OCI-LY1 (cell line): ENCODE measurements at regions not wholly inside any gene's neighbourhood (a gene's known extent, or its start where the extent isn't known, plus 50 kb on each side); places are given as distances from the start of the nearest gene placed in this dataset.

Experiments used
- H2AFZ ChIP-seq: fragments of 200-600 bp; sonication (generic), shearing (Covaris generic); 2 replicates; pipeline ENCODE4 v1.6.0; 2014; ENCODE audit warnings: antibody characterized with exemption, mild to moderate bottlenecking, low read length
- H3F3A ChIP-seq: fragments of 200-600 bp; sonication (generic), shearing (Covaris generic); 2 replicates; pipeline ENCODE4 v1.6.0; 2014; ENCODE audit warnings: mild to moderate bottlenecking, antibody characterized with exemption, low read length, moderate library complexity; ENCODE audit not compliant: insufficient read depth
- H3K27ac ChIP-seq: fragments of 200-600 bp; sonication (generic); 2 replicates; pipeline ENCODE4 v1.5.1; 2014; ENCODE audit warnings: low read length, mixed run types, mild to moderate bottlenecking, low read depth; ENCODE audit not compliant: poor library complexity, severe bottlenecking
- H3K27me3 ChIP-seq: fragments of 200-600 bp; sonication (generic); 2 replicates; pipeline ENCODE4 v1.6.0; 2014; ENCODE audit warnings: antibody characterized with exemption, mild to moderate bottlenecking, low read length, moderate library complexity; ENCODE audit not compliant: insufficient read depth
- H3K36me3 ChIP-seq: fragments of 200-600 bp; sonication (generic); 2 replicates; pipeline ENCODE4 v1.6.1; 2014; ENCODE audit warnings: mild to moderate bottlenecking, antibody characterized with exemption, low read length, moderate library complexity, mixed read lengths; ENCODE audit not compliant: insufficient read depth
- H3K4me1 ChIP-seq: fragments of 200-600 bp; sonication (generic); 2 replicates; pipeline ENCODE4 v1.5.1; 2014; ENCODE audit warnings: mild to moderate bottlenecking, low read length, moderate library complexity; ENCODE audit not compliant: insufficient read depth, severe bottlenecking
- H3K4me2 ChIP-seq: fragments of 200-600 bp; sonication (generic), shearing (Covaris generic); 2 replicates; pipeline ENCODE4 v1.6.1; 2014; ENCODE audit warnings: low read length
- H3K4me3 ChIP-seq: fragments of 200-600 bp; sonication (generic); 2 replicates; pipeline ENCODE4 v1.5.1; 2014; ENCODE audit warnings: low read length, low read depth, mild to moderate bottlenecking, mixed read lengths; ENCODE audit not compliant: poor library complexity, severe bottlenecking
- H3K79me2 ChIP-seq: fragments of 200-600 bp; shearing (Covaris generic); 2 replicates; pipeline ENCODE4 v1.6.1; 2016; ENCODE audit warnings: mixed run types, low read length, mixed read lengths; ENCODE audit not compliant: insufficient read depth
- H3K9ac ChIP-seq: fragments of 200-600 bp; sonication (generic), shearing (Covaris generic); 2 replicates; pipeline ENCODE4 v1.6.1; 2014; ENCODE audit warnings: mild to moderate bottlenecking, low read length, mixed read lengths
- H3K9me2 ChIP-seq: fragments of 200-600 bp; sonication (generic), shearing (Covaris generic); 2 replicates; pipeline ENCODE4 v1.6.1; 2014; ENCODE audit warnings: low read depth, mild to moderate bottlenecking, low read length, mixed read lengths
- H3K9me3 ChIP-seq: fragments of 200-600 bp; shearing (Covaris generic); 2 replicates; pipeline ENCODE4 v1.6.1; 2014; ENCODE audit warnings: low read length, mixed read lengths
- H4K20me1 ChIP-seq: fragments of 200-600 bp; sonication (generic), shearing (Covaris generic); 2 replicates; pipeline ENCODE4 v1.6.0; 2016; ENCODE audit warnings: mild to moderate bottlenecking, low read length; ENCODE audit not compliant: insufficient read depth
- EZH2 ChIP-seq: fragments of 200-600 bp; sonication (generic), shearing (Covaris generic); IDR thresholded peaks from 2 replicates; pipeline ENCODE4 v1.8.0; 2017; ENCODE audit warnings: borderline replicate concordance, mixed run types, mild to moderate bottlenecking, antibody characterized with exemption, low read length, moderate library complexity, mixed read lengths
- TF ChIP-seq, protein P1 (sequence below): fragments of 200-600 bp; sonication (generic), shearing (Covaris generic); IDR thresholded peaks from 2 replicates; pipeline ENCODE4 v1.5.1; 2017; ENCODE audit warnings: mild to moderate bottlenecking, antibody characterized with exemption, low read length, moderate library complexity, mixed read lengths

GRCh38 chr21:25385341-25385740 is 221.9 kb downstream of the MRPL39 start:
- Histone ChIP-seq H3K9ac (no peak overlapping the region), H3K4me2 (no peak overlapping the region), H3F3A (no peaks in the 10 kb centered on the region), H3K27me3 (no peaks in the 10 kb centered on the region), H3K79me2 (no peaks in the 10 kb centered on the region), H3K36me3 (no peaks in the 10 kb centered on the region), H3K27ac (no peak overlapping the region), H3K9me3 (no peaks in the 10 kb centered on the region), H2AFZ (no peak overlapping the region), H3K4me3 (no peak overlapping the region), H3K4me1 (no peaks in the 10 kb centered on the region), H3K9me2 (no peaks in the 10 kb centered on the region), H4K20me1 (no peaks in the 10 kb centered on the region)
- no peak for TF ChIP-seq EZH2
- TF ChIP-seq, protein P1, sequence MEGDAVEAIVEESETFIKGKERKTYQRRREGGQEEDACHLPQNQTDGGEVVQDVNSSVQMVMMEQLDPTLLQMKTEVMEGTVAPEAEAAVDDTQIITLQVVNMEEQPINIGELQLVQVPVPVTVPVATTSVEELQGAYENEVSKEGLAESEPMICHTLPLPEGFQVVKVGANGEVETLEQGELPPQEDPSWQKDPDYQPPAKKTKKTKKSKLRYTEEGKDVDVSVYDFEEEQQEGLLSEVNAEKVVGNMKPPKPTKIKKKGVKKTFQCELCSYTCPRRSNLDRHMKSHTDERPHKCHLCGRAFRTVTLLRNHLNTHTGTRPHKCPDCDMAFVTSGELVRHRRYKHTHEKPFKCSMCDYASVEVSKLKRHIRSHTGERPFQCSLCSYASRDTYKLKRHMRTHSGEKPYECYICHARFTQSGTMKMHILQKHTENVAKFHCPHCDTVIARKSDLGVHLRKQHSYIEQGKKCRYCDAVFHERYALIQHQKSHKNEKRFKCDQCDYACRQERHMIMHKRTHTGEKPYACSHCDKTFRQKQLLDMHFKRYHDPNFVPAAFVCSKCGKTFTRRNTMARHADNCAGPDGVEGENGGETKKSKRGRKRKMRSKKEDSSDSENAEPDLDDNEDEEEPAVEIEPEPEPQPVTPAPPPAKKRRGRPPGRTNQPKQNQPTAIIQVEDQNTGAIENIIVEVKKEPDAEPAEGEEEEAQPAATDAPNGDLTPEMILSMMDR = no peak

DNA sequence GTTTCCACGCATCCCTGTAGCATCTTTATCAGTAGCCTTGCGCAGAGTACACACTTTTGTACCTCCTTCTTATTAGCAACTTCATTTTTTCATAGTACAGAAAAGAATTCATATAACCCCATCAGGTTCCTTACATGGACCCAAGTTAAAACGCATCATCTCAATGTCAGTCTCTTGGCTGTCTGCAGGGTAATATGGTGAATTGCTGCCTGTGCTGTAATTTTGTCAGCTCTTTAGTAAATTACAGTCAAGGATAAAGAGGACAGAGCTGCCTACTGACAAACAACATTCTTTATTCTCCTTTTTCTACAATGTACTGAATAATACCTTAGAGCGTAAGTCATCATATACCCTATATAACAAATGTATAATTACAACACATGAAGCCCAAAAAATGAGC is 222.5 kb downstream of the MRPL39 start:
- H3K9me2 ChIP-seq = no peaks in the 10 kb centered on the region
- no peaks in the 10 kb centered on the region for H3K27me3 ChIP-seq
- no peaks in the 10 kb centered on the region for H4K20me1 ChIP-seq
- no peaks in the 10 kb centered on the region for H3K9me3 ChIP-seq
- H3K36me3 ChIP-seq = no peaks in the 10 kb centered on the region
- no peak overlapping the region for H3K27ac ChIP-seq
- no peak for TF ChIP-seq EZH2
- TF ChIP-seq, protein P1 = no peak
- no peaks in the 10 kb centered on the region for H3K4me1 ChIP-seq
- H3K4me2 ChIP-seq = no peak overlapping the region
- H3F3A ChIP-seq = no peaks in the 10 kb centered on the region
- H3K79me2 ChIP-seq = no peaks in the 10 kb centered on the region
- H3K9ac ChIP-seq = no peak overlapping the region
- H3K4me3 ChIP-seq = no peak overlapping the region
- no peak overlapping the region for H2AFZ ChIP-seq

DNA sequence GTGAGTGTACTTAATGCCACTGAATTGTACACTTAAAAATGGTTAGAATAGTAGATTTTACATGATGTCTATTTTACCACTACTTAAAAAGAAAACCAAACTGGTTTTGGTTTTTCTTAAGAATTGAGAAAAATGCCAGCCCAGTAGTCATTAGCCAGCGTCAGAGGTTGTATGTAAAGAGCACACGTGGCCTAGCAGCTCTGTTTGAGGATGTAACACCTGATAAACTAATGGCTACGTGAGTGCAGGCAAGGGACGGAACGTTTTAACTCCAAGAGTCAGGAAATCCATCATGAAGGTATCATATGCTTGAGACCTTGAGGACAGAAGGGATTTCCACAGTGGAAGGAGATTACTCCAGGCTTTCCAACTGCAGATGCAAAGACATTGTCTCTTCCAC is 223.7 kb downstream of the MRPL39 start:
- TF ChIP-seq EZH2 = no peak
- TF ChIP-seq, protein P1 = no peak
- no peaks in the 10 kb centered on the region for H4K20me1 ChIP-seq
- H2AFZ ChIP-seq = no peak overlapping the region

More for the DNA sequence above, 223.7 kb downstream of the MRPL39 start:
- Histone ChIP-seq H3K27me3 (no peaks in the 10 kb centered on the region), H3K36me3 (no peaks in the 10 kb centered on the region), H3K4me3 (no peak overlapping the region), H3K9me2 (no peaks in the 10 kb centered on the region), H3K4me1 (no peaks in the 10 kb centered on the region), H3K79me2 (no peaks in the 10 kb centered on the region), H3F3A (no peaks in the 10 kb centered on the region), H3K27ac (no peak overlapping the region), H3K9me3 (no peaks in the 10 kb centered on the region), H3K9ac (no peak overlapping the region), H3K4me2 (no peak overlapping the region)
